ENCODE measurements at regions not wholly inside any gene's neighbourhood (a gene's known extent, or its start where the extent isn't known, plus 50 kb on each side); places are given as distances from the start of the nearest gene placed in this dataset.

GRCh38 chr2:146850746-146851145 is 994.1 kb upstream of the ACVR2A start:
- Mint-ChIP-seq H3K27ac (ENCODE audit: unreplicated experiment) (no peak overlapping the region), H3K9me3 (ENCODE audit: low read depth) (no peaks in the 10 kb centered on the region), H3K36me3 (ENCODE audit: low read depth) (no peaks in the 10 kb centered on the region), H3K4me3 (ENCODE audit: unreplicated experiment) (no peak overlapping the region), H3K4me1 (ENCODE audit: low read depth) (peaks cover 17% of the 10 kb centered on the region), H3K27me3 (ENCODE audit: low read depth) (no peaks in the 10 kb centered on the region)
- no peak for DNase-seq (ENCODE audit: low spot score)
- TF ChIP-seq CTCF (IDR thresholded peaks at IDR 0.05), result no peak

GRCh38 chr2:146847846-146848245 is 997.0 kb upstream of the ACVR2A start:
- DNase-seq (ENCODE audit: low spot score), result no peak
- Mint-ChIP-seq H3K4me1 (ENCODE audit: low read depth) (peaks cover 6% of the 10 kb centered on the region), H3K36me3 (ENCODE audit: low read depth) (no peaks in the 10 kb centered on the region), H3K9me3 (ENCODE audit: low read depth) (no peaks in the 10 kb centered on the region), H3K27ac (ENCODE audit: unreplicated experiment) (no peak overlapping the region), H3K27me3 (ENCODE audit: low read depth) (no peaks in the 10 kb centered on the region), H3K4me3 (ENCODE audit: unreplicated experiment) (no peak overlapping the region)
- TF ChIP-seq CTCF (IDR thresholded peaks at IDR 0.05), result no peak

- Mint-ChIP-seq H3K9me3 (ENCODE audit: low read depth) (no peaks in the 10 kb centered on the region), H3K4me1 (ENCODE audit: low read depth) (no peaks in the 10 kb centered on the region), H3K27me3 (ENCODE audit: low read depth) (no peaks in the 10 kb centered on the region), H3K27ac (ENCODE audit: unreplicated experiment) (peak overlapping the region; percentile 41), H3K4me3 (ENCODE audit: unreplicated experiment) (no peak overlapping the region), H3K36me3 (ENCODE audit: low read depth) (no peaks in the 10 kb centered on the region)
- TF ChIP-seq CTCF (IDR thresholded peaks at IDR 0.05), result no peak
- DNase-seq (ENCODE audit: low spot score), result no peak
Observed at GRCh38 chr2:146844226-146844990, 1000.4 kb upstream of the ACVR2A start.

DNA sequence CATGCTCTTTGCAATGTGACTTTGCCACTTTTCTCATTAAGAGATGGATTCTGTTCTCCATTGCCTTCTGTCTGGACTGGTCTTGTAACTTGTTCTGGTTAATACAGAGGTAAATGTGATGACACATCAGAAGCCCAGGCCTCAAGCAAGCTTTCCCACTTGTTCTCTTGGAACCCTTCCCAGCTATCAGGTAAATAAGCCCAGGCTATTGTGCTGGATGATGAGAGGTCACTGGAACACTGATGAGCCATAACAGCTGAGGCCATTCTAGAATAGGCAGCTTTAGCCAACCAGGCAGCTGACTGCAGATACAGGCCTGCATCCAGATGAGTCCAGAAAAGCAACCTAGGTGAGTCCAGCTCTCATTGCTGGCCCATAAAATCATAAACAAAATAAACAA is 1007.0 kb upstream of the ACVR2A start:
- Mint-ChIP-seq H3K4me1 (ENCODE audit: low read depth) (no peaks in the 10 kb centered on the region), H3K4me3 (ENCODE audit: unreplicated experiment) (no peak overlapping the region), H3K27me3 (ENCODE audit: low read depth) (no peaks in the 10 kb centered on the region), H3K36me3 (ENCODE audit: low read depth) (no peaks in the 10 kb centered on the region), H3K9me3 (ENCODE audit: low read depth) (no peaks in the 10 kb centered on the region), H3K27ac (ENCODE audit: unreplicated experiment) (no peak overlapping the region)
- DNase-seq (ENCODE audit: low spot score), result no peak
- TF ChIP-seq CTCF (IDR thresholded peaks at IDR 0.05), result no peak

GRCh38 chr2:146826388-146826787 is 1018.4 kb upstream of the ACVR2A start:
- H3K27ac Mint-ChIP-seq (ENCODE audit: unreplicated experiment), result no peak overlapping the region
- H3K9me3 Mint-ChIP-seq (ENCODE audit: low read depth), result no peaks in the 10 kb centered on the region
- no peak for DNase-seq (ENCODE audit: low spot score)
- H3K27me3 Mint-ChIP-seq (ENCODE audit: low read depth), result no peaks in the 10 kb centered on the region
- peaks cover 1% of the 10 kb centered on the region for H3K36me3 Mint-ChIP-seq (ENCODE audit: low read depth)
- no peak for TF ChIP-seq CTCF (IDR thresholded peaks at IDR 0.05)
- no peak overlapping the region for H3K4me3 Mint-ChIP-seq (ENCODE audit: unreplicated experiment)
- peaks cover 11% of the 10 kb centered on the region for H3K4me1 Mint-ChIP-seq (ENCODE audit: low read depth)
